OCI-LY3 (cell line): ENCODE measurements at regions not wholly inside any gene's neighbourhood (a gene's known extent, or its start where the extent isn't known, plus 50 kb on each side); places are given as distances from the start of the nearest gene placed in this dataset.

Experiments used
- EZH2phosphoT487 ChIP-seq: fragments of 200-600 bp; shearing (Covaris generic); IDR thresholded peaks from 2 replicates; pipeline ENCODE4 v1.6.1; 2018; ENCODE audit warnings: antibody characterized with exemption, mixed run types, low read depth
- TF ChIP-seq, protein P1 (sequence below): fragments of 200-600, 300-600 bp; sonication (generic); IDR thresholded peaks from 2 replicates; pipeline ENCODE4 v1.5.1; 2014; ENCODE audit warnings: antibody characterized with exemption, low read length, low read depth

DNA sequence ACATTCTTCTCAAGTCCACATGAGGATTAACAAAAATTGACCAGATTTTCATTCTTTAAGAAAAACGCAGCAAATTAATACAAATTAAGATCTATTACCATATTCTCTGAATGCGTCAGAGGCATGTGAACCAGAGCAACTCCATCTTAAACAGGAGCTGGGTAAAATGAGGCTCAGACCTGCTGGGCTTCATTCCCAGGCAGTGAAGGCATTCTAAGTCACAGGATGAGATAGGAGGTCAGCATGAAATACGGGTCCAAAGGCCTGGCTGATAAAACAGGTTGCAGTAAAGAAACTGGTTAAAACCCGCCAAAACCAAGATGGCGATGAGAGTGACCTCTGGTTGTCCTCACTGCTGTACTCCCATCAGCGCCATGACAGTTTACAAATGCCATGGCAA, 217.6 kb downstream of the RDH14 start:
- TF ChIP-seq, protein P1, sequence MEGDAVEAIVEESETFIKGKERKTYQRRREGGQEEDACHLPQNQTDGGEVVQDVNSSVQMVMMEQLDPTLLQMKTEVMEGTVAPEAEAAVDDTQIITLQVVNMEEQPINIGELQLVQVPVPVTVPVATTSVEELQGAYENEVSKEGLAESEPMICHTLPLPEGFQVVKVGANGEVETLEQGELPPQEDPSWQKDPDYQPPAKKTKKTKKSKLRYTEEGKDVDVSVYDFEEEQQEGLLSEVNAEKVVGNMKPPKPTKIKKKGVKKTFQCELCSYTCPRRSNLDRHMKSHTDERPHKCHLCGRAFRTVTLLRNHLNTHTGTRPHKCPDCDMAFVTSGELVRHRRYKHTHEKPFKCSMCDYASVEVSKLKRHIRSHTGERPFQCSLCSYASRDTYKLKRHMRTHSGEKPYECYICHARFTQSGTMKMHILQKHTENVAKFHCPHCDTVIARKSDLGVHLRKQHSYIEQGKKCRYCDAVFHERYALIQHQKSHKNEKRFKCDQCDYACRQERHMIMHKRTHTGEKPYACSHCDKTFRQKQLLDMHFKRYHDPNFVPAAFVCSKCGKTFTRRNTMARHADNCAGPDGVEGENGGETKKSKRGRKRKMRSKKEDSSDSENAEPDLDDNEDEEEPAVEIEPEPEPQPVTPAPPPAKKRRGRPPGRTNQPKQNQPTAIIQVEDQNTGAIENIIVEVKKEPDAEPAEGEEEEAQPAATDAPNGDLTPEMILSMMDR, result no peak
- no peak for TF ChIP-seq EZH2phosphoT487
